ELF-1 (cell line): ENCODE measurements at regions not wholly inside any gene's neighbourhood (a gene's known extent, or its start where the extent isn't known, plus 50 kb on each side); places are given as distances from the start of the nearest gene placed in this dataset.
A peak's percentile ranks its signal among the peaks of the same experiment; 100 is the strongest.
"Not testable (repeated sequence)": the region's sequence is repeated elsewhere in the genome, so short reads cannot be mapped to it uniquely, and the experiment has no call there.

ENCODE experiments used
- DNase-seq: peaks from one replicate; pipeline ENCODE4 v3.0.0-alpha.2; 2016; ENCODE audit warnings: low read depth, low spot score

GRCh38 chr3:153370680-153371079, 208.7 kb downstream of the RAP2B start:
- DNase-seq: no peak

- no peak for DNase-seq
These were observed 210.3 kb downstream of the RAP2B start for GRCh38 chr3:153372326-153372725.

- DNase-seq: no peak
These were observed 211.6 kb downstream of the RAP2B start for GRCh38 chr3:153373606-153374005.

GRCh38 chr3:153378366-153378765, 216.3 kb downstream of the RAP2B start:
- not testable (repeated sequence) for DNase-seq

- DNase-seq: peak; percentile 6
These were observed 217.5 kb downstream of the RAP2B start for GRCh38 chr3:153379516-153379915.

GRCh38 chr3:153385343-153385742, 223.3 kb downstream of the RAP2B start:
- DNase-seq: no peak

GRCh38 chr3:153392363-153392762, 230.3 kb downstream of the RAP2B start:
- no peak for DNase-seq

- DNase-seq: no peak
These were observed 232.0 kb downstream of the RAP2B start for GRCh38 chr3:153394017-153394416.

GRCh38 chr3:153396581-153396980, 234.6 kb downstream of the RAP2B start:
- peak; percentile 8 for DNase-seq

- no peak for DNase-seq
These were observed 235.8 kb downstream of the RAP2B start for GRCh38 chr3:153397794-153398193.

- DNase-seq: no peak
These were observed 237.6 kb downstream of the RAP2B start for GRCh38 chr3:153399636-153400035.

- DNase-seq: no peak
These were observed 238.6 kb downstream of the RAP2B start for GRCh38 chr3:153400641-153401040.

GRCh38 chr3:153404157-153404556, 242.1 kb downstream of the RAP2B start:
- DNase-seq: no peak

GRCh38 chr3:153405320-153405719, 243.3 kb downstream of the RAP2B start:
- not testable (repeated sequence) for DNase-seq

GRCh38 chr3:153410517-153410916, 248.5 kb downstream of the RAP2B start:
- DNase-seq: no peak

GRCh38 chr3:153414982-153415381, 253.0 kb downstream of the RAP2B start:
- DNase-seq: no peak

- DNase-seq: no peak
These were observed 260.3 kb downstream of the RAP2B start for GRCh38 chr3:153422314-153422713.

GRCh38 chr3:153423820-153424219, 261.8 kb downstream of the RAP2B start:
- DNase-seq: not testable (repeated sequence)

GRCh38 chr3:153426344-153426743, 264.3 kb downstream of the RAP2B start:
- no peak for DNase-seq

- no peak for DNase-seq
These were observed 264.8 kb downstream of the RAP2B start for GRCh38 chr3:153426803-153427202.

GRCh38 chr3:153429821-153430220, 267.8 kb downstream of the RAP2B start:
- no peak for DNase-seq

- DNase-seq: no peak
These were observed 269.1 kb downstream of the RAP2B start for GRCh38 chr3:153431076-153431475.

- no peak for DNase-seq
These were observed 275.6 kb downstream of the RAP2B start for GRCh38 chr3:153437666-153438065.

- no peak for DNase-seq
These were observed 276.2 kb downstream of the RAP2B start for GRCh38 chr3:153438271-153438670.

- DNase-seq: no peak
These were observed 277.8 kb downstream of the RAP2B start for GRCh38 chr3:153439780-153440179.
